Prostate gland (tissue), 2 donors: ENCODE measurements at regions not wholly inside any gene's neighbourhood (a gene's known extent, or its start where the extent isn't known, plus 50 kb on each side); places are given as distances from the start of the nearest gene placed in this dataset.

Experiments
- DNase-seq: peaks from one replicate; pipeline ENCODE4 v3.0.0-alpha.2; 2019; ENCODE audit warnings: low spot score
- H3K27ac ChIP-seq, 2 donors: fragments of 200-600 bp; sonication (generic); 2 replicates each; pipeline ENCODE4 v1.5.1; 2017 to 2019
- H3K27me3 ChIP-seq: fragments of 200-600 bp; sonication (generic); replicated peaks from 2 replicates; pipeline ENCODE4 v1.5.1; 2019; ENCODE audit not compliant: insufficient read depth
- H3K36me3 ChIP-seq, 2 donors: fragments of 200-600 bp; sonication (generic); 1 replicate in 1 of 2; 2 replicates in 1 of 2; pipeline versions ENCODE4 v1.5.1 to v1.8.1; 2017 to 2019
- H3K4me1 ChIP-seq: fragments of 200-600 bp; sonication (generic); replicated peaks from 2 replicates; pipeline ENCODE4 v1.5.1; 2019
- H3K4me3 ChIP-seq, 2 donors: fragments of 200-600 bp; sonication (generic); 2 replicates each; pipeline ENCODE4 v1.5.1; 2017 to 2019
- H3K9me3 ChIP-seq: fragments of 200-600 bp; sonication (generic); 2 replicates; pipeline ENCODE4 v1.5.1; 2017
- POLR2A ChIP-seq: fragments of 450-650 bp; IDR thresholded peaks from one replicate; pipeline ENCODE4 v1.6.1; 2016; ENCODE audit warnings: antibody characterized with exemption, mild to moderate bottlenecking
- POLR2AphosphoS5 ChIP-seq: sonication (generic); formaldehyde crosslinking; IDR thresholded peaks from one replicate; pipeline ENCODE4 v1.6.1; 2017; ENCODE audit warnings: antibody characterized with exemption
- WGBS: methylation state at CpG from one replicate; pipeline ENCODE4 v1.1.5; 2018; 5-methylcytosine and 5-hydroxymethylcytosine counted together
- intact Hi-C: fragments of 100-400 bp; cut with DNase I; formaldehyde crosslinking; loops from one replicate; pipeline ENCODE4 v1.14.2; 2022
- TF ChIP-seq, protein P1 (sequence below), 4 experiments: fragments of 200-600 bp in 2 of 4; fragments of 450-650 bp in 2 of 4; sonication (generic) in 2 of 4; IDR thresholded peaks; 1 replicate in 3 of 4; 2 replicates in 1 of 4; pipeline ENCODE4 v1.5.1; 2016 to 2019; ENCODE audit warnings: antibody characterized with exemption in 4 of 4, mild to moderate bottlenecking in 2 of 4, moderate library complexity in 2 of 4

- H3K4me3 ChIP-seq = no peak overlapping the region
- no peaks in the 10 kb centered on the region for H3K4me1 ChIP-seq
- H3K27me3 ChIP-seq = no peaks in the 10 kb centered on the region
- no peak for TF ChIP-seq POLR2A
- no peak for TF ChIP-seq POLR2AphosphoS5
- TF ChIP-seq, protein P1, sequence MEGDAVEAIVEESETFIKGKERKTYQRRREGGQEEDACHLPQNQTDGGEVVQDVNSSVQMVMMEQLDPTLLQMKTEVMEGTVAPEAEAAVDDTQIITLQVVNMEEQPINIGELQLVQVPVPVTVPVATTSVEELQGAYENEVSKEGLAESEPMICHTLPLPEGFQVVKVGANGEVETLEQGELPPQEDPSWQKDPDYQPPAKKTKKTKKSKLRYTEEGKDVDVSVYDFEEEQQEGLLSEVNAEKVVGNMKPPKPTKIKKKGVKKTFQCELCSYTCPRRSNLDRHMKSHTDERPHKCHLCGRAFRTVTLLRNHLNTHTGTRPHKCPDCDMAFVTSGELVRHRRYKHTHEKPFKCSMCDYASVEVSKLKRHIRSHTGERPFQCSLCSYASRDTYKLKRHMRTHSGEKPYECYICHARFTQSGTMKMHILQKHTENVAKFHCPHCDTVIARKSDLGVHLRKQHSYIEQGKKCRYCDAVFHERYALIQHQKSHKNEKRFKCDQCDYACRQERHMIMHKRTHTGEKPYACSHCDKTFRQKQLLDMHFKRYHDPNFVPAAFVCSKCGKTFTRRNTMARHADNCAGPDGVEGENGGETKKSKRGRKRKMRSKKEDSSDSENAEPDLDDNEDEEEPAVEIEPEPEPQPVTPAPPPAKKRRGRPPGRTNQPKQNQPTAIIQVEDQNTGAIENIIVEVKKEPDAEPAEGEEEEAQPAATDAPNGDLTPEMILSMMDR (IDR thresholded peaks at IDR 0.05) = no peak
- DNase-seq = no peak
- no peaks in the 10 kb centered on the region for H3K36me3 ChIP-seq
- H3K27ac ChIP-seq = no peak overlapping the region
- WGBS = 88% methylated on average over 12 of the region's 12 CpGs
- intact Hi-C loops = no loop called here
- H3K9me3 ChIP-seq = no peaks in the 10 kb centered on the region
Measured at GRCh38 chr22:47610281-47610680, 847.8 kb downstream of the TBC1D22A start.

GRCh38 chr22:47609653-47610052 lies 847.2 kb downstream of the TBC1D22A start:
- Histone ChIP-seq H3K36me3 (no peaks in the 10 kb centered on the region), H3K9me3 (no peaks in the 10 kb centered on the region), H3K4me3 (no peak overlapping the region), H3K27ac (no peak overlapping the region), H3K27me3 (no peaks in the 10 kb centered on the region), H3K4me1 (no peaks in the 10 kb centered on the region)
- TF ChIP-seq POLR2A (no peak), POLR2AphosphoS5 (no peak)
- TF ChIP-seq, protein P1 (IDR thresholded peaks at IDR 0.05) = no peak
- intact Hi-C loops = no loop called here
- 72% methylated on average over 13 of the region's 13 CpGs for WGBS
- DNase-seq = no peak

- H3K27ac ChIP-seq = no peak overlapping the region
- no peaks in the 10 kb centered on the region for H3K27me3 ChIP-seq
- DNase-seq = no peak
Measured at GRCh38 chr22:47608421-47608820, 846.0 kb downstream of the TBC1D22A start.

GRCh38 chr22:47607486-47607885 lies 845.0 kb downstream of the TBC1D22A start:
- Histone ChIP-seq H3K27me3 (no peaks in the 10 kb centered on the region), H3K9me3 (no peaks in the 10 kb centered on the region), H3K36me3 (no peaks in the 10 kb centered on the region), H3K4me3 (no peak overlapping the region), H3K27ac (no peak overlapping the region), H3K4me1 (no peaks in the 10 kb centered on the region)
- intact Hi-C loops = no loop called here
- DNase-seq = no peak
- WGBS = 83% methylated on average over 7 of the region's 7 CpGs
- TF ChIP-seq, protein P1 (IDR thresholded peaks at IDR 0.05) = no peak
- no peak for TF ChIP-seq POLR2A
- TF ChIP-seq POLR2AphosphoS5 = no peak

More at GRCh38 chr22:47608421-47608820, 846.0 kb downstream of the TBC1D22A start:
- intact Hi-C loops = no loop called here
- Histone ChIP-seq H3K4me3 (no peak overlapping the region), H3K36me3 (no peaks in the 10 kb centered on the region), H3K4me1 (no peaks in the 10 kb centered on the region), H3K9me3 (no peaks in the 10 kb centered on the region)
- WGBS = 84% methylated on average over 3 of the region's 3 CpGs
- TF ChIP-seq POLR2AphosphoS5 = no peak
- TF ChIP-seq POLR2A = no peak
- TF ChIP-seq, protein P1 (IDR thresholded peaks at IDR 0.05) = no peak

DNA sequence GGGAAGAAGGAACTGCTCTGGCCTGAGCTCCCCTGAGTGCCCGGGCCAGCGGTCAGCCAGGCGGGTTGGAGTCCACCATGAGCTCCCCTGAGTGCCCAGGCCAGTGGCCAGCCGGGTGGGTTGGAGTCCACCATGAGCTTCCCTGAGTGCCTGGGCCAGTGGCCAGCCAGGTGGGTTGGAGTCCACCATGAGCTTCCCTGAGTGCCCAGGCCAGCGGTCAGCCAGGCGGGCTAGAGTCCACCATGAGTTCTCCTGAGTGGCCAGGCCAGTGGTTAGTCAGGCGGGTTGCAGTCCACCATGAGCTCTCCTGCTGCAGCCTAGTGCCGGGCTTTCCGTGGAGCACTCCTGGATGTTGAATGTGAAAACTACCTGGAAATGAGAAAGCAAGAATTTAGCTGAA lies 844.0 kb downstream of the TBC1D22A start:
- intact Hi-C loops = no loop called here
- DNase-seq = no peak

More for the DNA sequence above, 844.0 kb downstream of the TBC1D22A start:
- TF ChIP-seq POLR2A (no peak), POLR2AphosphoS5 (no peak)
- TF ChIP-seq, protein P1 (IDR thresholded peaks at IDR 0.05) = no peak
- no peaks in the 10 kb centered on the region for H3K36me3 ChIP-seq
- no peaks in the 10 kb centered on the region for H3K27me3 ChIP-seq
- no peak overlapping the region for H3K4me3 ChIP-seq
- 89% methylated on average over 9 of the region's 9 CpGs for WGBS
- no peak overlapping the region for H3K27ac ChIP-seq
- H3K9me3 ChIP-seq = no peaks in the 10 kb centered on the region
- H3K4me1 ChIP-seq = no peaks in the 10 kb centered on the region
